ENCODE measurements at regions not wholly inside any gene's neighbourhood (a gene's known extent, or its start where the extent isn't known, plus 50 kb on each side); places are given as distances from the start of the nearest gene placed in this dataset.

DNA sequence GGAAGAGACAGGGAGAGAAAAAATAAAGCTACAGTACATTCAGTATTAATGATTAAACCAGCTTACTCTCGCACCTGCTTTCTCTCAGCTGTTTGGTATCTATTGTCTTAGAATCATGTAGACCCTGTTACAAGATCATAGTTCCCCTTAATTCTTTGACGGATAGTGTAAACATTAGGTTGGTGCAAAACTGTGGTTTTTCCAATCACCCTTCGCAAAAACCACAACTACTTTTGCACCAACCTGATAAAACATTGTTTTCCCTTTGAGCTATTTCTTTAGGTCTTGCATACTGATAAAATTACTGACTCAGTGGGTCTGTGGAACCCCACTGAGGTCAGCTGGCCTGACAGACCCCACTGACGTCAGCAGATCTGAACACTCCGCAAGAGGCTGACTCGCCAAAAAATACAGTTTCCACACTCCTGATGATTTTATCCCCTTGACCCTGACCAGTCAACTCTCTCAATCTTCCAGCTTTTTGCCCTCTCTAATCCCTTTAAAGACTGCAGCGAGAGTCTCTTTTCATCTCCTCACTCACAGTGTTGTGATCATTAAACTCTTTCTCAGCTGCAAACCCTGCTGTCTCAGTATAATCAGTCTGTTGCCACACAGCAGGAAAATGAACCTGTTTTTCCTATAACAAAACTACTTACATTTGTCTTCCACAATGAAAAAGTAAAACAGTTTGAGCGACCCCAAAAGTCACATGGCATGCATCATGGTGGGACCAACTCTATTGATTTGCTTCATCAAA is 123.9 kb downstream of the SLITRK6 start:
- POLR2A ChIA-PET: no interaction called here
- CTCF ChIA-PET: interaction anchor here (1.2 kb wide), 1 partner anchor 29 kb away, joined by 3 read pairs; no protein-coding TSS in a partner anchor
- TF ChIP-seq, protein P1, sequence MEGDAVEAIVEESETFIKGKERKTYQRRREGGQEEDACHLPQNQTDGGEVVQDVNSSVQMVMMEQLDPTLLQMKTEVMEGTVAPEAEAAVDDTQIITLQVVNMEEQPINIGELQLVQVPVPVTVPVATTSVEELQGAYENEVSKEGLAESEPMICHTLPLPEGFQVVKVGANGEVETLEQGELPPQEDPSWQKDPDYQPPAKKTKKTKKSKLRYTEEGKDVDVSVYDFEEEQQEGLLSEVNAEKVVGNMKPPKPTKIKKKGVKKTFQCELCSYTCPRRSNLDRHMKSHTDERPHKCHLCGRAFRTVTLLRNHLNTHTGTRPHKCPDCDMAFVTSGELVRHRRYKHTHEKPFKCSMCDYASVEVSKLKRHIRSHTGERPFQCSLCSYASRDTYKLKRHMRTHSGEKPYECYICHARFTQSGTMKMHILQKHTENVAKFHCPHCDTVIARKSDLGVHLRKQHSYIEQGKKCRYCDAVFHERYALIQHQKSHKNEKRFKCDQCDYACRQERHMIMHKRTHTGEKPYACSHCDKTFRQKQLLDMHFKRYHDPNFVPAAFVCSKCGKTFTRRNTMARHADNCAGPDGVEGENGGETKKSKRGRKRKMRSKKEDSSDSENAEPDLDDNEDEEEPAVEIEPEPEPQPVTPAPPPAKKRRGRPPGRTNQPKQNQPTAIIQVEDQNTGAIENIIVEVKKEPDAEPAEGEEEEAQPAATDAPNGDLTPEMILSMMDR (IDR thresholded peaks at IDR 0.05; ENCODE audit: control extremely low read depth, extremely low read depth, low read depth, missing control alignments): no peak
- no peak for DNase-seq (ENCODE audit: extremely low spot score)

DNA sequence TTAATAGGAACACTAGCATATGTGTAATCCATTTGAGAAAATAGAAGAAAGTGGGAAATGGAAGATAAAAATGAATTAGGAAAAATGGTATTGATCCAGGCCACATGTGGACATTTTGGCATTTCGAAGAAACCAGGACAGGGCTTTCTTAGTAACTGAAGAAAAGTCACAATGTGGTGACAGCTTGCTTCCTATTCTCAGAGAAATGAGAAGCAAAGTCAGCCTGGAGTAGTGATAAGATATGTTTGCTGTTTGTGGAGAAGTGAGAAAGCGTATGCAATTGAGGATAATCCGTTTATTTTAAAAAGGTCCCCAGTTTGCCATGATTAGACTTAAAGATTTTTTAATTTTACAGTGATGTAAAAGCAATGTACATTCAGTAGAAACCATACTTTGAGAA is 127.9 kb downstream of the SLITRK6 start:
- ChIA-PET POLR2A (no interaction called here), CTCF (no interaction called here)
- TF ChIP-seq, protein P1 (IDR thresholded peaks at IDR 0.05; ENCODE audit: control extremely low read depth, extremely low read depth, low read depth, missing control alignments): no peak
- DNase-seq (ENCODE audit: extremely low spot score): no peak

DNA sequence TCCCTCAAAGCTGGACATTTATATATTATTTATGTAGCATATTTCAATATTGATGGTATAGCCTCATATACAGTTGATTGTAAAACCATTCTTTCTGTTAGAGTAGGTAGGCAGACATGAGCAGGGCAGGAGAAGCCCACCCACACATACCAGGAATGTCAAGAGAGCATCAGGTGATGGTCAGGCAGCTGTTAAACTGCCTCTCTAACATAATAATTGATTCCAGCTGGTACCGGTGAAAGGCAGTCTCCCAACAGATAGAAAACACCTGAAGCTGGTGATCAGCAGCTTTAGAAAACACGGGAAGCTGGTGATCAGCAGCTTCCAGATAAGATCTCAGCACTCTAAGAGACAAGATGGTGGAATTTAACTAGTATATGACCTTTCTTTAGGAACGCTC is 132.9 kb downstream of the SLITRK6 start:
- DNase-seq (ENCODE audit: extremely low spot score): no peak
- POLR2A ChIA-PET: no interaction called here
- CTCF ChIA-PET: no interaction called here
- TF ChIP-seq, protein P1 (IDR thresholded peaks at IDR 0.05; ENCODE audit: control extremely low read depth, extremely low read depth, low read depth, missing control alignments): no peak

DNA sequence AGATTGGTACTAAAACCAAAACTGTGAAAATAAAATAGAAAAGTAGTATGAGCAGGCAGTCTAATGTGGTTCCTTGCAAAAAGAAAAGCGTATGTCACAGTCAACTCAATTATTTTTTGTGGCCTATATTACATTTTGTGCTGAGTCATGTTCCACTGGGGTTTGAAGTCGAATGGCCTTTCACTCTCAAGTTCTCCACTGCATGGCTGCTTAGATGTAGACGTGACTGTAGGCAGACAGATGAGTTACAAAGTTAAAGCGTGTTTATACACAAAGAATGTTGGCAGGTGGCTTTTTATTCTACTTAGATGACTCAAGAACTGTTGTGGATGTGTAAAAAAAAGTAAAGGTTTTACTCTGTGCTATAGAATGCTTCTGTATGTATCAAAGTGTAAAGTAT is 133.9 kb downstream of the SLITRK6 start:
- POLR2A ChIA-PET: no interaction called here
- TF ChIP-seq, protein P1 (IDR thresholded peaks at IDR 0.05; ENCODE audit: control extremely low read depth, extremely low read depth, low read depth, missing control alignments): no peak
- no peak for DNase-seq (ENCODE audit: extremely low spot score)

DNA sequence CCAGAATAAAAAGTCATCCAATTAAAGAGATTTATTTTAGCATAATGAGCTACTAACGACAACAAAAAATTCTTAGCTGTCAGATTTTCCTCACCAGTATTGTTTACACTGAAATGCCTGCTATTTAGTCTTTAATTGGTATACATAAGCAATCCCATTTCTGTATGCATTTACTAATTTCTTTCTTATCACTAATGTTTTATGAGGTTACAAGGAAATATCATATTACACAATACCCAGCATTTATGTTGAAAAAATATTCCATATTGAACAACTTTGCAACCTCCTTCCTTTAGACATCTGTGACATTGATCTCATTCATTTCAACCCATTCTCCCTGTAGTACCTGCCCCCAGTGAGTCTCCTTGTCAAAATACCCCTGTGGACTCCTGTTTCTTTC is 135.4 kb downstream of the SLITRK6 start:
- CTCF ChIA-PET: no interaction called here
- DNase-seq (ENCODE audit: extremely low spot score): no peak
- POLR2A ChIA-PET: no interaction called here
- TF ChIP-seq, protein P1 (IDR thresholded peaks at IDR 0.05; ENCODE audit: control extremely low read depth, extremely low read depth, low read depth, missing control alignments): no peak

More for the DNA sequence above, 133.9 kb downstream of the SLITRK6 start:
- CTCF ChIA-PET: no interaction called here

DNA sequence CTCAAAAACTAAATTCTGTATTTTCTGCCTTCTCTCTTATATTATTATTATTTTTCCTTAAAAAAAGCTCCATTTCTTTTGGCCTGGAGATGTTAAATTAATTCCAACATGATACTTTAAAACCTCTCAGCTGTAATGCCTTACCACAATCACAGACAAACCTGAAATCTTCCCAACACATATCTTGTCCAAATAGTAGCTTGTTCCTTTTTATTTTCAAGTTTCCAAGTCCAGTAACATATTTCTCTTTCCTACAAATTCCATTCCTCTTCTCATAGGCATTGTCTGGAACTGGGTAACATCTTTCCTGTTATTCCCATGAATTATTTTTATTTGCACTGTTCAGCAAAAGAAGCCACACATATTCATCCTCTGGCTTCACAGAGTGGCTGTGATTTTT is 137.0 kb downstream of the SLITRK6 start:
- TF ChIP-seq, protein P1 (IDR thresholded peaks at IDR 0.05; ENCODE audit: control extremely low read depth, extremely low read depth, low read depth, missing control alignments): no peak
- no peak for DNase-seq (ENCODE audit: extremely low spot score)
- ChIA-PET POLR2A (no interaction called here), CTCF (no interaction called here)

Measured in GM10248 (cell line).